Neural crest cell (in vitro differentiated cells): ENCODE measurements at regions not wholly inside any gene's neighbourhood (a gene's known extent, or its start where the extent isn't known, plus 50 kb on each side); places are given as distances from the start of the nearest gene placed in this dataset.

Experiments used
- DNase-seq: peaks from one replicate; pipeline ENCODE4 v3.0.0; 2021; ENCODE audit warnings: low read depth, mixed read lengths, low spot score
- H3K27ac Mint-ChIP-seq: one replicate; pipeline ENCODE4 v1.8.0; 2021; ENCODE audit warnings: mild to moderate bottlenecking, mixed read lengths; ENCODE audit not compliant: unreplicated experiment
- H3K27me3 Mint-ChIP-seq: 2 replicates; pipeline ENCODE4 v1.8.0; 2021; ENCODE audit warnings: low read depth, mild to moderate bottlenecking, mixed read lengths
- H3K36me3 Mint-ChIP-seq: 2 replicates; pipeline ENCODE4 v1.8.0; 2021; ENCODE audit warnings: low read depth, mild to moderate bottlenecking, mixed read lengths
- H3K4me1 Mint-ChIP-seq: 2 replicates; pipeline ENCODE4 v1.8.0; 2021; ENCODE audit warnings: mixed read lengths
- H3K4me3 Mint-ChIP-seq: one replicate; pipeline ENCODE4 v1.8.0; 2021; ENCODE audit warnings: mild to moderate bottlenecking, mixed read lengths
- H3K9me3 Mint-ChIP-seq: 2 replicates; pipeline ENCODE4 v1.8.0; 2021; ENCODE audit warnings: mixed read lengths
- CTCF ChIP-seq: fragments of 200-600 bp; sonication (generic); conservative IDR thresholded peaks from 2 replicates; pipeline ENCODE4 v1.5.0; 2021; ENCODE audit warnings: antibody characterized with exemption, mild to moderate bottlenecking

GRCh38 chr3:177946936-177947335 is 589.3 kb upstream of the KCNMB2 start:
- Mint-ChIP-seq H3K36me3 (no peaks in the 10 kb centered on the region), H3K9me3 (peaks cover 7% of the 10 kb centered on the region), H3K27ac (no peak overlapping the region), H3K27me3 (no peaks in the 10 kb centered on the region), H3K4me1 (peaks cover 11% of the 10 kb centered on the region), H3K4me3 (no peak overlapping the region)
- DNase-seq, result no peak
- no peak for TF ChIP-seq CTCF

- Mint-ChIP-seq H3K27me3 (no peaks in the 10 kb centered on the region), H3K27ac (no peak overlapping the region), H3K4me1 (peaks cover 4% of the 10 kb centered on the region), H3K36me3 (no peaks in the 10 kb centered on the region), H3K4me3 (no peak overlapping the region), H3K9me3 (peaks cover 7% of the 10 kb centered on the region)
- no peak for DNase-seq
- TF ChIP-seq CTCF, result no peak
Measured at GRCh38 chr3:177947901-177948300, 588.3 kb upstream of the KCNMB2 start.

GRCh38 chr3:177948716-177949425 is 587.4 kb upstream of the KCNMB2 start:
- no peaks in the 10 kb centered on the region for H3K36me3 Mint-ChIP-seq
- no peak for DNase-seq
- TF ChIP-seq CTCF, result no peak
- no peak overlapping the region for H3K27ac Mint-ChIP-seq
- H3K9me3 Mint-ChIP-seq, result peaks cover 6% of the 10 kb centered on the region
- peaks cover 3% of the 10 kb centered on the region for H3K4me1 Mint-ChIP-seq
- H3K27me3 Mint-ChIP-seq, result no peaks in the 10 kb centered on the region
- no peak overlapping the region for H3K4me3 Mint-ChIP-seq

DNA sequence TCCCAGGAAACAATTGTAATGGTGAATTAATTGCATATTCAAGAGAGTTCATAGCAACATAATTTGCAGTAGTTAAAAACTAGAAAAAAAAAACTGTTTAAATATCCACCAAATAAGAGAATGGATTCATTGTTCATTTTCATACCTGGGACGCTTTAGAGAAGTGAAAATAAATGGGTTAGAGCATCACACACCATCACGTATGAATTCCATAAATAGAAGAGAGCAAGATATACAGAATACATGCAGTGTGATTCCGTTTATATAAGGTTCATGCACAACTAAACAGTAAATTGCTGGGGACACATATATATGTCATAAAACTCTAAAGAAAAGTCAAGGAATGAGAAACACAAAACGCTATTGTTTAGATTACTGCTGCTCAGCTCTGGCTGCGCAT is 577.0 kb upstream of the KCNMB2 start:
- no peak overlapping the region for H3K4me3 Mint-ChIP-seq
- no peak for TF ChIP-seq CTCF
- peaks cover 4% of the 10 kb centered on the region for H3K9me3 Mint-ChIP-seq
- no peak overlapping the region for H3K27ac Mint-ChIP-seq
- H3K27me3 Mint-ChIP-seq, result no peaks in the 10 kb centered on the region
- no peak for DNase-seq
- H3K4me1 Mint-ChIP-seq, result peaks cover 10% of the 10 kb centered on the region
- no peaks in the 10 kb centered on the region for H3K36me3 Mint-ChIP-seq

DNA sequence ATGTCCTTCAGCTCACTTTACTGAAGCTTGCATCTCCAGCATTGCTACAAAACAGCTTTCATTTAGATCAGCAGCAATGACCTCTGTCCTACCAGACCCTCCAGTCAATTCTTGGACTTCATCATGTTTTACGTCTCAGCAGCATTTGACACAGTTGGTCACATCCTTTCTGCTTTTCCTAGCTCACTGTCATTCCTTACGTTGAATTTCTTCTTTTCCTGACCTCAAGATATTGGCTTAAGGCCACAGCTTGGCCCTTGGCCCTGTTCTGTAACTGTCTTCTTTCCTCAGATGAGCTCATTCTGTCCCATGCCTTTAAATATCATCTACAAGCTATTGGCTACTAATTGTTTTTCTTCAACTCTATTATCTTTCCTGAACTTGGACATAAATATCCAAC is 576.2 kb upstream of the KCNMB2 start:
- Mint-ChIP-seq H3K4me1 (peaks cover 10% of the 10 kb centered on the region), H3K27ac (no peak overlapping the region), H3K36me3 (no peaks in the 10 kb centered on the region), H3K27me3 (no peaks in the 10 kb centered on the region), H3K4me3 (no peak overlapping the region), H3K9me3 (peaks cover 5% of the 10 kb centered on the region)
- DNase-seq, result no peak
- no peak for TF ChIP-seq CTCF
